ENCODE measurements at regions not wholly inside any gene's neighbourhood (a gene's known extent, or its start where the extent isn't known, plus 50 kb on each side); places are given as distances from the start of the nearest gene placed in this dataset.
A peak's percentile ranks its signal among the peaks of the same experiment; 100 is the strongest.

GRCh38 chr12:77152623-77153193 is 87.3 kb upstream of the E2F7 start:
- Histone ChIP-seq H3K27ac (ENCODE audit: low read depth in 1 of 2, low read length in 1 of 2) (no peak overlapping the region), H3K4me1 (ENCODE audit: control insufficient read depth in 5 of 5, insufficient read depth in 5 of 5, low read length in 5 of 5) (peaks cover 0 to 3% (median 0%) of the 10 kb centered on the region in 5 donors), H3K9me3 (ENCODE audit: control insufficient read depth in 4 of 4, insufficient read depth in 3 of 4, low read length in 3 of 4) (peaks cover 0 to 4% (median 0%) of the 10 kb centered on the region in 4 donors), H3K4me3 (no peak overlapping the region), H3K36me3 (ENCODE audit: control insufficient read depth in 4 of 4, insufficient read depth in 4 of 4, low read length in 4 of 4) (no peaks in the 10 kb centered on the region), H3K27me3 (ENCODE audit: control insufficient read depth in 3 of 3, insufficient read depth in 3 of 3, low read length in 2 of 3) (peaks cover 0 to 9% (median 3%) of the 10 kb centered on the region in 3 donors), H3K9ac (ENCODE audit: insufficient read depth in 1 of 2, low read length in 2 of 2) (no peak overlapping the region)
- TF ChIP-seq CTCF (IDR thresholded peaks at IDR 0.05; ENCODE audit: control extremely low read depth, extremely low read depth), result peak; percentile 27
- no peak for ATAC-seq (ENCODE audit: insufficient read depth, low FRiP score)
- 9 to 13% methylated on average over 2 of the region's 2 CpGs for WGBS, 2 donors
- DNase-seq, result peak in 2 of 3 donors; percentile 75 to 81

GRCh38 chr12:77151030-77151429 is 85.7 kb upstream of the E2F7 start:
- 47 to 58% methylated on average over 4 of the region's 4 CpGs for WGBS, 2 donors
- Histone ChIP-seq H3K27me3 (ENCODE audit: control insufficient read depth in 3 of 3, insufficient read depth in 3 of 3, low read length in 2 of 3) (peaks cover 0 to 9% (median 3%) of the 10 kb centered on the region in 3 donors), H3K4me1 (ENCODE audit: control insufficient read depth in 5 of 5, insufficient read depth in 5 of 5, low read length in 5 of 5) (peaks cover 0 to 3% (median 0%) of the 10 kb centered on the region in 5 donors), H3K9ac (ENCODE audit: insufficient read depth in 1 of 2, low read length in 2 of 2) (no peak overlapping the region), H3K36me3 (ENCODE audit: control insufficient read depth in 4 of 4, insufficient read depth in 4 of 4, low read length in 4 of 4) (no peaks in the 10 kb centered on the region), H3K4me3 (no peak overlapping the region), H3K27ac (ENCODE audit: low read depth in 1 of 2, low read length in 1 of 2) (no peak overlapping the region), H3K9me3 (ENCODE audit: control insufficient read depth in 4 of 4, insufficient read depth in 3 of 4, low read length in 3 of 4) (peaks cover 0 to 4% (median 0%) of the 10 kb centered on the region in 4 donors)
- DNase-seq (no peak), ATAC-seq (ENCODE audit: insufficient read depth, low FRiP score) (no peak)
- TF ChIP-seq CTCF (IDR thresholded peaks at IDR 0.05; ENCODE audit: control extremely low read depth, extremely low read depth), result no peak

- H3K9me3 ChIP-seq (ENCODE audit: control insufficient read depth in 4 of 4, insufficient read depth in 3 of 4, low read length in 3 of 4), result no peaks in the 10 kb centered on the region
- no peaks in the 10 kb centered on the region for H3K36me3 ChIP-seq (ENCODE audit: control insufficient read depth in 4 of 4, insufficient read depth in 4 of 4, low read length in 4 of 4)
- H3K27me3 ChIP-seq (ENCODE audit: control insufficient read depth in 3 of 3, insufficient read depth in 3 of 3, low read length in 2 of 3), result no peaks in the 10 kb centered on the region
- no peak for ATAC-seq (ENCODE audit: insufficient read depth, low FRiP score)
- no peak overlapping the region for H3K9ac ChIP-seq (ENCODE audit: insufficient read depth in 1 of 2, low read length in 2 of 2)
- DNase-seq, result peak; percentile 59 to 82 (median 71)
- no peaks in the 10 kb centered on the region for H3K4me1 ChIP-seq (ENCODE audit: control insufficient read depth in 5 of 5, insufficient read depth in 5 of 5, low read length in 5 of 5)
- WGBS, 2 donors, result 22 to 25% methylated on average over 3 of the region's 3 CpGs
- no peak for TF ChIP-seq CTCF (IDR thresholded peaks at IDR 0.05; ENCODE audit: control extremely low read depth, extremely low read depth)
- H3K27ac ChIP-seq (ENCODE audit: low read depth in 1 of 2, low read length in 1 of 2), result no peak overlapping the region
- no peak overlapping the region for H3K4me3 ChIP-seq
Observed at GRCh38 chr12:77133566-77133965, 68.2 kb upstream of the E2F7 start.

Data from lung (tissue), 11 donors.